ENCODE measurements at regions not wholly inside any gene's neighbourhood (a gene's known extent, or its start where the extent isn't known, plus 50 kb on each side); places are given as distances from the start of the nearest gene placed in this dataset.

- TF ChIP-seq EP300 (IDR thresholded peaks at IDR 0.05): no peak
- no peak for TF ChIP-seq POLR2A (IDR thresholded peaks at IDR 0.05; ENCODE audit: low read length)
- no peak for TF ChIP-seq CBX8 (IDR thresholded peaks at IDR 0.05)
- no peak for TF ChIP-seq CTCF (IDR thresholded peaks at IDR 0.05)
- no peak for TF ChIP-seq RAD21 (conservative IDR thresholded peaks at IDR 0.05 in 1 of 2, IDR thresholded peaks at IDR 0.05 in 1 of 2)
- TF ChIP-seq HOXB5 (CRISPR knock-in tag; IDR thresholded peaks at IDR 0.05): no peak
Observed at GRCh38 chr4:26235500-26235899, 85.3 kb upstream of the RBPJ start.
